HEK293 (cell line): ENCODE measurements at regions not wholly inside any gene's neighbourhood (a gene's known extent, or its start where the extent isn't known, plus 50 kb on each side); places are given as distances from the start of the nearest gene placed in this dataset.

ENCODE experiments used
- CTCF ChIA-PET: fragments of 350-600 bp; formaldehyde crosslinking; extraction: SDS; loops from one replicate; lab custom pipeline; 2021; ENCODE audit warnings: antibody characterized with exemption; lab: Yijun Ruan, JAX
- POLR2A ChIA-PET: fragments of 300-600 bp; formaldehyde crosslinking; extraction: SDS; loops from one replicate; lab custom pipeline; 2020; ENCODE audit warnings: antibody characterized with exemption, inconsistent platforms; lab: Yijun Ruan, JAX
- H3K27ac ChIP-seq: fragments of 200-500 bp; sonication (Bioruptor generic); 2 replicates; pipeline ENCODE4 v1.5.1; 2014; ENCODE audit warnings: low read depth, low read length, control low read depth, inconsistent platforms; ENCODE audit errors: extremely low read depth
- H3K36me3 ChIP-seq, 2 experiments: fragments of 200-500 bp in 1 of 2; sonication (Bioruptor generic) in 1 of 2; 1 replicate in 1 of 2; 2 replicates in 1 of 2; pipeline ENCODE4 v1.5.1; 2014 to 2017; ENCODE audit warnings: inconsistent platforms in 2 of 2, low read length in 2 of 2; ENCODE audit not compliant: control insufficient read depth in 2 of 2, insufficient read depth in 1 of 2
- H3K4me1 ChIP-seq: fragments of 200-500 bp; sonication (Bioruptor generic); 2 replicates; pipeline ENCODE4 v1.5.1; 2014; ENCODE audit warnings: mild to moderate bottlenecking, low read length, inconsistent platforms; ENCODE audit not compliant: control insufficient read depth, insufficient read depth
- H3K4me3 ChIP-seq: 2 replicates; pipeline ENCODE4 v1.5.1; 2011; ENCODE audit warnings: low read depth, mild to moderate bottlenecking, control low read depth, low read length, moderate library complexity
- H3K9me3 ChIP-seq: fragments of 200-500 bp; sonication (Bioruptor generic); 2 replicates; pipeline ENCODE4 v1.5.1; 2014; ENCODE audit warnings: low read depth, low read length, inconsistent platforms; ENCODE audit not compliant: control insufficient read depth, insufficient read depth
- ATF2 ChIP-seq: fragments of 450-650 bp; formaldehyde crosslinking; IDR thresholded peaks from 2 replicates; pipeline ENCODE4 v1.5.1; 2016; ENCODE audit warnings: missing biosample characterization, missing genetic modification characterization, low read depth
- HOXC10 ChIP-seq: sonication (generic); formaldehyde crosslinking; IDR thresholded peaks from 2 replicates; pipeline ENCODE4 v1.8.1; 2023; ENCODE audit warnings: mild to moderate bottlenecking, missing genetic modification reagents
- KLF17 ChIP-seq: fragments of 450-650 bp; formaldehyde crosslinking; IDR thresholded peaks from 2 replicates; pipeline ENCODE4 v1.5.1; 2016; ENCODE audit warnings: missing biosample characterization, missing genetic modification characterization
- RBAK ChIP-seq: fragments of 450-650 bp; formaldehyde crosslinking; IDR thresholded peaks from 2 replicates; pipeline ENCODE4 v1.5.1; 2016; ENCODE audit warnings: missing biosample characterization, missing genetic modification characterization
- ZBTB11 ChIP-seq: fragments of 450-650 bp; formaldehyde crosslinking; conservative IDR thresholded peaks from 2 replicates; pipeline ENCODE4 v1.5.1; 2016; ENCODE audit warnings: low read depth, missing biosample characterization, missing genetic modification characterization
- ZNF140 ChIP-seq: fragments of 450-650 bp; formaldehyde crosslinking; IDR thresholded peaks from 2 replicates; pipeline ENCODE4 v1.5.1; 2016; ENCODE audit warnings: missing biosample characterization, missing genetic modification characterization
- ZNF18 ChIP-seq: fragments of 450-650 bp; formaldehyde crosslinking; IDR thresholded peaks from 2 replicates; pipeline ENCODE4 v1.5.1; 2016; ENCODE audit warnings: missing biosample characterization, missing genetic modification characterization
- ZNF26 ChIP-seq: fragments of 450-650 bp; formaldehyde crosslinking; IDR thresholded peaks from 2 replicates; pipeline ENCODE4 v1.5.1; 2016; ENCODE audit warnings: missing biosample characterization, missing genetic modification characterization
- ZNF280C ChIP-seq: fragments of 450-650 bp; formaldehyde crosslinking; IDR thresholded peaks from 2 replicates; pipeline ENCODE4 v1.5.1; 2016; ENCODE audit warnings: missing biosample characterization, missing genetic modification characterization
- ZNF302 ChIP-seq: fragments of 450-650 bp; formaldehyde crosslinking; IDR thresholded peaks from 2 replicates; pipeline ENCODE4 v1.5.1; 2016; ENCODE audit warnings: missing biosample characterization, missing genetic modification characterization, low read depth
- ZNF311 ChIP-seq: fragments of 450-650 bp; formaldehyde crosslinking; IDR thresholded peaks from 2 replicates; pipeline ENCODE4 v1.5.1; 2017; ENCODE audit warnings: missing biosample characterization, missing genetic modification characterization, borderline replicate concordance
- ZNF324 ChIP-seq: fragments of 450-650 bp; formaldehyde crosslinking; IDR thresholded peaks from 2 replicates; pipeline ENCODE4 v1.5.1; 2016; ENCODE audit warnings: missing biosample characterization, missing genetic modification characterization
- ZNF404 ChIP-seq: fragments of 450-650 bp; formaldehyde crosslinking; IDR thresholded peaks from 2 replicates; pipeline ENCODE4 v1.5.1; 2017; ENCODE audit warnings: missing biosample characterization, missing genetic modification characterization
- ZNF549 ChIP-seq: fragments of 450-650 bp; IDR thresholded peaks from 2 replicates; pipeline ENCODE4 v1.5.1; 2018; ENCODE audit warnings: missing biosample characterization, missing genetic modification characterization, mild to moderate bottlenecking, inconsistent platforms, moderate library complexity
- ZNF555 ChIP-seq: fragments of 450-650 bp; formaldehyde crosslinking; conservative IDR thresholded peaks from 2 replicates; pipeline ENCODE4 v1.5.1; 2017; ENCODE audit warnings: missing biosample characterization, mild to moderate bottlenecking, missing genetic modification characterization, inconsistent platforms
- ZNF560 ChIP-seq: fragments of 450-650 bp; formaldehyde crosslinking; IDR thresholded peaks from 2 replicates; pipeline ENCODE4 v1.5.1; 2017; ENCODE audit warnings: missing biosample characterization, missing genetic modification characterization, borderline replicate concordance
- ZNF585B ChIP-seq: fragments of 450-650 bp; formaldehyde crosslinking; IDR thresholded peaks from 2 replicates; pipeline ENCODE4 v1.5.1; 2016; ENCODE audit warnings: missing biosample characterization, missing genetic modification characterization
- ZNF692 ChIP-seq: fragments of 450-650 bp; formaldehyde crosslinking; IDR thresholded peaks from 2 replicates; pipeline ENCODE4 v1.5.1; 2016; ENCODE audit warnings: missing biosample characterization, missing genetic modification characterization
- ZNF785 ChIP-seq: fragments of 450-650 bp; formaldehyde crosslinking; IDR thresholded peaks from 2 replicates; pipeline ENCODE4 v1.5.1; 2016; ENCODE audit warnings: missing biosample characterization, missing genetic modification characterization

- TF ChIP-seq HOXC10 (CRISPR knock-in tag): no peak
- TF ChIP-seq ZBTB11 (tag by site-specific recombination): no peak
- TF ChIP-seq ZNF280C (tag by site-specific recombination): no peak
- no peak for TF ChIP-seq ZNF26 (tag by site-specific recombination)
- TF ChIP-seq KLF17: no peak
- TF ChIP-seq ATF2 (tag by site-specific recombination): no peak
- TF ChIP-seq ZNF311: no peak
- no peak for TF ChIP-seq RBAK (tag by site-specific recombination)
- no peak for TF ChIP-seq ZNF560 (tag by site-specific recombination)
- TF ChIP-seq ZNF302: no peak
- no peak for TF ChIP-seq ZNF549
- no peak for TF ChIP-seq ZNF585B (tag by site-specific recombination)
- TF ChIP-seq ZNF18 (tag by site-specific recombination): no peak
- TF ChIP-seq ZNF324 (tag by site-specific recombination): no peak
- no peak for TF ChIP-seq ZNF692 (tag by site-specific recombination)
- no peak for TF ChIP-seq ZNF555 (tag by site-specific recombination)
- TF ChIP-seq ZNF785 (tag by site-specific recombination): no peak
- TF ChIP-seq ZNF140 (tag by site-specific recombination): no peak
- no peak for TF ChIP-seq ZNF404 (tag by site-specific recombination)
- TF ChIP-seq, all 188 proteins: peak for 0
- H3K36me3 ChIP-seq: no peaks in the 10 kb centered on the region
- ChIA-PET CTCF (no interaction called here), POLR2A (no interaction called here)
- no peaks in the 10 kb centered on the region for H3K9me3 ChIP-seq
- no peak overlapping the region for H3K4me3 ChIP-seq
- H3K27ac ChIP-seq: no peak overlapping the region
- no peaks in the 10 kb centered on the region for H3K4me1 ChIP-seq
Observed at GRCh38 chr4:124953061-124953460, 240.5 kb upstream of the ANKRD50 start.
